ENCODE measurements at regions not wholly inside any gene's neighbourhood (a gene's known extent, or its start where the extent isn't known, plus 50 kb on each side); places are given as distances from the start of the nearest gene placed in this dataset.

DNA sequence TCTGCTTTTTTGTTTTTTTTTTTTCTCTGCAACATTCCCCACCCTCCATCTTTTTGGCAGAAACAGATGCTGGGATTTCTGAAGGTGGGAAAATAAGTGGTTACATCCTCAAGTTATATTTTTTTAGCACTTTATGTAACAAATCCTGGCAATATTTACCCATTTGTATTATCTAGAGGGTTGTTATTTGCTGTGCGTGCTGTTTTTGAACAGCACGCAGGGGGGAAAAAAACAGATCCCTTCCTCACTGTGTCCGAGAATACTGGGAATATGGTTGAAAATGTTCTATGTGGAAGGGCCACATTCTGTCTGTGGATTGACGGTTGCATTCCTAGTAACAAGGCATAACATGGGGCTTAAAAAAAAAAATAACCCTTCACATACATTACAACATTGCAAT, 394.8 kb downstream of the SHISA9 start:
- TF ChIP-seq, protein P1, sequence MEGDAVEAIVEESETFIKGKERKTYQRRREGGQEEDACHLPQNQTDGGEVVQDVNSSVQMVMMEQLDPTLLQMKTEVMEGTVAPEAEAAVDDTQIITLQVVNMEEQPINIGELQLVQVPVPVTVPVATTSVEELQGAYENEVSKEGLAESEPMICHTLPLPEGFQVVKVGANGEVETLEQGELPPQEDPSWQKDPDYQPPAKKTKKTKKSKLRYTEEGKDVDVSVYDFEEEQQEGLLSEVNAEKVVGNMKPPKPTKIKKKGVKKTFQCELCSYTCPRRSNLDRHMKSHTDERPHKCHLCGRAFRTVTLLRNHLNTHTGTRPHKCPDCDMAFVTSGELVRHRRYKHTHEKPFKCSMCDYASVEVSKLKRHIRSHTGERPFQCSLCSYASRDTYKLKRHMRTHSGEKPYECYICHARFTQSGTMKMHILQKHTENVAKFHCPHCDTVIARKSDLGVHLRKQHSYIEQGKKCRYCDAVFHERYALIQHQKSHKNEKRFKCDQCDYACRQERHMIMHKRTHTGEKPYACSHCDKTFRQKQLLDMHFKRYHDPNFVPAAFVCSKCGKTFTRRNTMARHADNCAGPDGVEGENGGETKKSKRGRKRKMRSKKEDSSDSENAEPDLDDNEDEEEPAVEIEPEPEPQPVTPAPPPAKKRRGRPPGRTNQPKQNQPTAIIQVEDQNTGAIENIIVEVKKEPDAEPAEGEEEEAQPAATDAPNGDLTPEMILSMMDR (IDR thresholded peaks at IDR 0.05; ENCODE audit: low read depth, low read length), result no peak
- TF ChIP-seq EZH2phosphoT487 (IDR thresholded peaks at IDR 0.05; ENCODE audit: low read depth), result no peak

All from OCI-LY3 (cell line).